Heart left ventricle (tissue), 16 donors: ENCODE measurements at regions not wholly inside any gene's neighbourhood (a gene's known extent, or its start where the extent isn't known, plus 50 kb on each side); places are given as distances from the start of the nearest gene placed in this dataset.

Experiments used
- ATAC-seq, 4 donors: fragments of 200-7000 bp; cut with Tn5 transposase; one replicate each; pipeline ENCODE4 v1.9.1; 2020 to 2022; ENCODE audit warnings: moderate library complexity in 4 of 4, mild to moderate bottlenecking in 3 of 4, moderate number of reproducible peaks in 1 of 4
- DNase-seq, 5 donors: peaks; one replicate each; pipeline ENCODE4 v3.0.0-alpha.2; 2020
- H3K27ac ChIP-seq, 12 donors: fragments of 200-600 bp; sonication (generic) in 4 of 12; one replicate each; pipeline versions ENCODE4 v1.5.0 to v1.8.0; 2016 to 2022; ENCODE audit warnings: mild to moderate bottlenecking in 2 of 12
- H3K27me3 ChIP-seq, 9 donors: fragments of 200-600 bp; sonication (generic) in 2 of 9; one replicate each; pipeline versions ENCODE4 v1.5.1 to v1.8.0; 2016 to 2022; ENCODE audit warnings: mild to moderate bottlenecking in 3 of 9
- H3K36me3 ChIP-seq, 9 donors: fragments of 200-600 bp; sonication (generic) in 2 of 9; one replicate each; pipeline versions ENCODE4 v1.5.0 to v1.8.0; 2018 to 2022; ENCODE audit warnings: mild to moderate bottlenecking in 2 of 9
- H3K4me1 ChIP-seq, 12 donors: fragments of 200-600 bp; sonication (generic) in 4 of 12; one replicate each; pipeline versions ENCODE4 v1.5.0 to v1.8.0; 2016 to 2022; ENCODE audit warnings: mild to moderate bottlenecking in 3 of 12
- H3K4me3 ChIP-seq, 12 donors: fragments of 200-600 bp; sonication (generic) in 4 of 12; one replicate each; pipeline versions ENCODE4 v1.5.0 to v1.8.0; 2017 to 2022; ENCODE audit warnings: mild to moderate bottlenecking in 9 of 12, moderate library complexity in 4 of 12
- H3K9me3 ChIP-seq, 12 donors: fragments of 200-600 bp; sonication (generic) in 4 of 12; one replicate each; pipeline versions ENCODE4 v1.5.0 to v1.8.0; 2016 to 2022; ENCODE audit warnings: mild to moderate bottlenecking in 1 of 12
- CTCF ChIP-seq, 12 donors: fragments of 200-600 bp; sonication (generic) in 4 of 12; IDR thresholded peaks; one replicate each; pipeline versions ENCODE4 v1.5.0 to v1.8.0; 2018 to 2022; ENCODE audit warnings: antibody characterized with exemption in 12 of 12, mild to moderate bottlenecking in 5 of 12
- POLR2A ChIP-seq, 2 donors: fragments of 450-650 bp; IDR thresholded peaks; one replicate each; pipeline ENCODE4 v1.6.1; 2017; ENCODE audit warnings: antibody characterized with exemption in 2 of 2, mild to moderate bottlenecking in 2 of 2, moderate library complexity in 2 of 2
- WGBS, 4 donors: extraction: QIAGEN DNeasy Blood & Tissue Kit in 2 of 4; methylation state at CpG; one replicate each; pipeline versions ENCODE4 v1.1.5 to v1.1.7; 2013 to 2018; 5-methylcytosine and 5-hydroxymethylcytosine counted together
- intact Hi-C, 10 donors: fragments of 100-400 bp; cut with DNase I; formaldehyde crosslinking; loops; one replicate each; pipeline versions ENCODE4 v1.11.1 to v1.14.2; 2022
- donor health status: ischemic (EF 13 %, LVEDD 7.1; RV severe dilation, severe dysfunction).
- donor health status: healthy with polysubstance abuse.
- donor health status: DM: no; HTN: yes; CAD: no.
- donor health status: DM: no; HTN: no; CAD: no.
- donor health status: ischemic (EF 25% LVEDD 6.9; RV normal size, moderate dysfunction).
- donor health status: ischemic (EF 25% LVEDD 5.7; RV mildly dilated, moderate dysfunction).
- donor health status: healthy.
- donor health status: DM: yes; HTN: yes; CAD: no.
- donor health status: ischemic (EF 35%, LVEDD 5.7; RV mildly dilated, moderate dysfunction).
- donor health status: nonischemic (EF 11% LVEDD 7.7; RV severe dilation, severe dysfunction).
- donor health status: DM: yes; HTN: yes; CAD: no.
- donor health status: PGD.
- donor health status: ischemic (EF 29% LVEDD 5.4; RV normal size, mild dysfunction).
- donor health status: nonischemic (EF 23%, LVEDD 6.1; RV moderate dilation, normal function).

DNA sequence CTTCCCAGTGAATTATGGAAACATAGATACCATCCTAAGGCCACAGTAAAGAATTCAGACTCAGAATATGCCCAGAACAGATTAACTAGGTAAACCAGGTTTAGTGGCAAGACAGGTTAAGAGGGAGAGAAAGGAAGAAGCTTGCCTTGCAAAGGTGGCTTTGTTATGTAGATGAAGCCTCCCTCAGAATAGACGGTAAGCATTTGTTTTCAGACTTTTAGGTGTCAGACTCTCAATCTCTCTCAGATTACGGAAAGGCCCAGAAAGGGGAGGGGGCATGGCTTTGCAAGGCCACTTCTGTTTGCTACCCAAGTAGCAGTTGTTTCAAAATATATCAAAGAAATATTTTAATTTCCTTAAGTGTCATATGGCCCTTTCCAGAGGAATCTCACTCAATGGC is 457.1 kb upstream of the BOD1L1 start:
- Histone ChIP-seq H3K9me3 (peaks cover 0 to 4% (median 0%) of the 10 kb centered on the region in 12 donors), H3K27me3 (no peaks in the 10 kb centered on the region), H3K27ac (no peak overlapping the region), H3K4me3 (no peak overlapping the region), H3K36me3 (no peaks in the 10 kb centered on the region), H3K4me1 (peaks cover 0 to 6% (median 0%) of the 10 kb centered on the region in 12 donors)
- ATAC-seq (no peak), DNase-seq (no peak)
- intact Hi-C loops = no loop called here
- WGBS, 4 donors = 58 to 83% (median 74%) methylated on average over 2 of the region's 2 CpGs
- no peak for TF ChIP-seq CTCF (IDR thresholded peaks at IDR 0.05)
- no peak for TF ChIP-seq POLR2A (IDR thresholded peaks at IDR 0.05)

DNA sequence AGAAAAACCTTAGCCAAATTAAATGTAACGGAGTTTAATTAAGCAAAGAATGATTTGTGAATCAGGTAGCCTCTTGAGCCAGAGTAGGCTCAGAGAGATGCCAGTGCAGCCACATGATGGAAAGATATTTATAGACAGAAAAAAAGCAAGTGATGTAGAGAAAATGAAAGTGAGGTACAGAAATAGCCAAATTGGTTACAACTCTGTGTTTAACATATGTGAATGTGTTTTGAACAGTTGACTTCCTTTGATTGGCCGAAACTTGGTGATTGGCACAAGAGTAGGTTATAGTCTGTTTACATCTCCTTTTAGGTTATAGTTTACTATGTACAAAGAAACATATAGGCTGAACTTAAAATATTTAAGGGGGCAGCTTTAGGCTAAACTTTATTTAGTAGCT is 459.9 kb upstream of the BOD1L1 start:
- ATAC-seq (no peak), DNase-seq (no peak)
- Histone ChIP-seq H3K4me1 (peaks cover 0 to 6% (median 0%) of the 10 kb centered on the region in 12 donors), H3K27me3 (no peaks in the 10 kb centered on the region), H3K27ac (no peak overlapping the region), H3K9me3 (peaks cover 0 to 8% (median 0%) of the 10 kb centered on the region in 12 donors), H3K36me3 (no peaks in the 10 kb centered on the region), H3K4me3 (no peak overlapping the region)
- intact Hi-C loops = no loop called here
- WGBS, 4 donors = 67 to 73% (median 68%) methylated on average over 2 of the region's 2 CpGs
- TF ChIP-seq POLR2A (IDR thresholded peaks at IDR 0.05) (no peak), CTCF (IDR thresholded peaks at IDR 0.05) (no peak)

- DNase-seq = no peak
- no peak for TF ChIP-seq CTCF (IDR thresholded peaks at IDR 0.05)
- TF ChIP-seq POLR2A (IDR thresholded peaks at IDR 0.05) = no peak
- H3K4me3 ChIP-seq = no peak overlapping the region
- no peaks in the 10 kb centered on the region for H3K36me3 ChIP-seq
- 89 to 93% (median 91%) methylated on average over 1 of the region's 1 CpG for WGBS, 4 donors
- ATAC-seq = no peak
- peaks cover 0 to 8% (median 0%) of the 10 kb centered on the region in 12 donors for H3K9me3 ChIP-seq
- peaks cover 0 to 6% (median 0%) of the 10 kb centered on the region in 12 donors for H3K4me1 ChIP-seq
- H3K27me3 ChIP-seq = no peaks in the 10 kb centered on the region
- H3K27ac ChIP-seq = no peak overlapping the region
- intact Hi-C loops = no loop called here
These were observed 460.4 kb upstream of the BOD1L1 start for GRCh38 chr4:14087921-14088320.

GRCh38 chr4:14091531-14091930 is 464.0 kb upstream of the BOD1L1 start:
- ATAC-seq (no peak), DNase-seq (no peak)
- TF ChIP-seq POLR2A (IDR thresholded peaks at IDR 0.05) (no peak), CTCF (IDR thresholded peaks at IDR 0.05) (no peak)
- Histone ChIP-seq H3K36me3 (no peaks in the 10 kb centered on the region), H3K27me3 (no peaks in the 10 kb centered on the region), H3K4me1 (peaks cover 0 to 6% (median 0%) of the 10 kb centered on the region in 12 donors), H3K9me3 (peaks cover 0 to 4% (median 0%) of the 10 kb centered on the region in 12 donors), H3K4me3 (no peak overlapping the region), H3K27ac (no peak overlapping the region)
- intact Hi-C loops = no loop called here
